ENCODE measurements at regions not wholly inside any gene's neighbourhood (a gene's known extent, or its start where the extent isn't known, plus 50 kb on each side); places are given as distances from the start of the nearest gene placed in this dataset.

GRCh38 chr3:159091936-159092335 is 290.1 kb downstream of the MFSD1 start:
- no peak for TF ChIP-seq POLR2A (IDR thresholded peaks at IDR 0.05; ENCODE audit: low read length)
- no peak for TF ChIP-seq GATA1 (IDR thresholded peaks at IDR 0.05; ENCODE audit: low read depth, low read length)

Data from erythroblast (primary cell).